HFF-Myc (cell line): ENCODE measurements at regions not wholly inside any gene's neighbourhood (a gene's known extent, or its start where the extent isn't known, plus 50 kb on each side); places are given as distances from the start of the nearest gene placed in this dataset.

Source experiments
- DNase-seq: peaks from one replicate; pipeline ENCODE4 v3.0.0-alpha.2; 2011; ENCODE audit warnings: low read depth; ENCODE audit errors: extremely low read depth
- H3K4me3 ChIP-seq: replicated peaks from 2 replicates; pipeline ENCODE4 v1.5.1; 2011; ENCODE audit warnings: low read depth, mild to moderate bottlenecking, control low read depth, low read length
- TF ChIP-seq, protein P1 (sequence below): IDR thresholded peaks from 2 replicates; pipeline ENCODE4 v1.5.1; 2012; ENCODE audit warnings: mild to moderate bottlenecking, low read depth, low read length, control low read depth; ENCODE audit errors: missing control alignments

DNA sequence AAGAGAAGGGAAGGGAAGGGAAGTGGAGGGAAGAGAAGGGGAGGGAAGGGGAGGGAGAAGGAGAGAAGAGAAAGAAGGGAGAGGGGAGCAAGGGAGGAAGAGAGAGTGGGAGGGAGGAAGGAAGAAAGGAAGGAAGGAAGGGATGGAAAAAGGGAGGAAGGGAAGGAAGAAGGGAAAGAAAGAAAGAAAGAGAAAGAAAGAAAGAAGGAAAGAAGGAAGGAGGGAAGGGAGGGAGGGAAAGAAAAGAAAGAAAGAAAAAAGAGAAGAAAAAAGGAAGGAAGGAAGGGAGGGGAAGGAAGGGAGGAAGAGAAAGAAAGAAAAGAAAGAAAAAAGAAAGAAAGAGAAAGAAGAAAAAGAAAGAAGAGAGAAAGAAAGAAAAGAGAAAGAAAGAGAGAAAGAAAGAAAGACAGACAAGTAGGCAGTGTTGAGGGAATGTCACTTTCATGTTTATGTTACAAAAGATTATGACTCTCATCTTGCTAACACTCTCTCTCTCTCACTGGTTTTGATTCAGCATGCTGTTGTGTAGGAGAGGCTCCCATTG, 58.0 kb upstream of the ZNF804A start:
- DNase-seq: no peak
- TF ChIP-seq, protein P1, sequence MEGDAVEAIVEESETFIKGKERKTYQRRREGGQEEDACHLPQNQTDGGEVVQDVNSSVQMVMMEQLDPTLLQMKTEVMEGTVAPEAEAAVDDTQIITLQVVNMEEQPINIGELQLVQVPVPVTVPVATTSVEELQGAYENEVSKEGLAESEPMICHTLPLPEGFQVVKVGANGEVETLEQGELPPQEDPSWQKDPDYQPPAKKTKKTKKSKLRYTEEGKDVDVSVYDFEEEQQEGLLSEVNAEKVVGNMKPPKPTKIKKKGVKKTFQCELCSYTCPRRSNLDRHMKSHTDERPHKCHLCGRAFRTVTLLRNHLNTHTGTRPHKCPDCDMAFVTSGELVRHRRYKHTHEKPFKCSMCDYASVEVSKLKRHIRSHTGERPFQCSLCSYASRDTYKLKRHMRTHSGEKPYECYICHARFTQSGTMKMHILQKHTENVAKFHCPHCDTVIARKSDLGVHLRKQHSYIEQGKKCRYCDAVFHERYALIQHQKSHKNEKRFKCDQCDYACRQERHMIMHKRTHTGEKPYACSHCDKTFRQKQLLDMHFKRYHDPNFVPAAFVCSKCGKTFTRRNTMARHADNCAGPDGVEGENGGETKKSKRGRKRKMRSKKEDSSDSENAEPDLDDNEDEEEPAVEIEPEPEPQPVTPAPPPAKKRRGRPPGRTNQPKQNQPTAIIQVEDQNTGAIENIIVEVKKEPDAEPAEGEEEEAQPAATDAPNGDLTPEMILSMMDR: no peak
- H3K4me3 ChIP-seq: no peak overlapping the region

DNA sequence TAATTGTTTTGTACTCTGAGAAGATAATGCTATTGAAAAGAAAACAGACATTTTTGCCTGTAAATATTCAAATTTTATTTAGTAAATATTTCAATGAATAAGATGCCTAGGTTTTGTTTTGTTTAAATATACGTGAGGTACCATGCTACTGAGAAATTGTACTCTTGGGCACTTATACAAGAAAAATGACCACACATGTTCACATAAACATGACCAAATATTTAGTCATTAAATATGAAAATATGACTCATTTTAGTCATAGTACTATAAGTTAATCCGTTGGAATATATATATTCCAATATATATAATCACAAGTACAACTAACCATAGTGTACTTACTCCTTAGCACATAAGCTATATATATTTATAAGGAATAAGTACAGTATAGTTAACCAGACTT, 56.7 kb upstream of the ZNF804A start:
- no peak overlapping the region for H3K4me3 ChIP-seq
- no peak for DNase-seq
- TF ChIP-seq, protein P1: no peak

DNA sequence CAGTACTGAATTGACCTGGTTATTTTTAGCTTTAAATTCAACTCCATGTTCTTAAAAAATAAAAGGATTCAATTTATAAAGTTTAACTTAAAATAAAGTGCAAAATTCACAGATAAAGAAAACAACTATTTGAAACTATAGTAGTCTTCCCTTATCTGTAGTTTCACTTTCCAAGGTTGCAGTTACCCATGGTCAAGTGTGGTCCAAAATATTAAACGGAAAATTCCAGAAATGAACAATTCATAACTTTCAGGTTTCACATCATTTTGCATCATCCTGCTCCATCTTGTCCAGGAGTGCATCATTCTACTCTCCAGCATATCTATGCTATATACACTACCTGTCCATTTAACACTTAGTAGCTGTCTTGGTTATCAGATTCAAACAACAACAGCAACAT, 54.5 kb upstream of the ZNF804A start:
- H3K4me3 ChIP-seq: no peak overlapping the region
- no peak for DNase-seq
- TF ChIP-seq, protein P1: no peak
